Stimulated activated CD8-positive, alpha-beta memory T cell treated with anti-CD3 and anti-CD28 coated beads, Interleukin-4, amount 100 ng/mL, for 48 hours (primary cell): ENCODE measurements at regions not wholly inside any gene's neighbourhood (a gene's known extent, or its start where the extent isn't known, plus 50 kb on each side); places are given as distances from the start of the nearest gene placed in this dataset.

Experiments used
- DNase-seq: peaks from one replicate; pipeline ENCODE4 v3.0.0-alpha.2; 2020

- no peak for DNase-seq
Observed at GRCh38 chr7:13508586-13508985, 480.9 kb downstream of the ETV1 start.

GRCh38 chr7:13518738-13519137 is 470.7 kb downstream of the ETV1 start:
- no peak for DNase-seq

GRCh38 chr7:13524076-13524475 is 465.4 kb downstream of the ETV1 start:
- no peak for DNase-seq

DNA sequence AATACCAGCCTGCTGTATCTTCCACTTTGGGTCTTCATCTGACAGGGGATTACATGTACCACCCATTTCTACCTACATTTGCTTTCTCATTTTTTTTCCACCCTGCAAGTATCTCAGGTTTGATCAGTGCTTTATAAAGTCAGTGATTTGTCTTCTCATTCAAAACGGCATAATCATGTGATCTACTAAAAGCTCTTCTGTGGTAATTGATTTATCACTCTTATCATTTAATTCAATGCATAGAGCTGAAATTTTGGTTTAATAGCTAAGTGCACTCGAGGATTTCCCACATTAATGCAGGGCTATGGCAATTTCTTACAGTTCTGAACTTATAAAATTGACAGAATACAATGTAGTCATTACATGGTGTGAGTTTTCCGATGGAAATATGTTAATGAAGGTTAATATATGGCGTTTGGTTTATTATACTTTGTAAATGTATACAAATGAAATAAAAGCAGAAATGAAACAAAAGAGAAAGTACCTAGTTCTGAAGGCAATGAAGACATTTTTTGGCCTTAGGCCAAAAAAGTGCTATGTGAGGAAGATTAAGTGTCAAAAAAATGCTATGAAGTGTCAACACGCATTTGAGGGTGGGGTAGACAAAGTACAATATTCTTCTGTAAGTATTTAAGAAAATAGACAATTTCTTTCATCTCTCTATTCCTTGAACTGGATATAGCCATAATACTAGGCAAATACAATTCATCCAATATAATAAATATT is 457.3 kb downstream of the ETV1 start:
- no peak for DNase-seq

DNA sequence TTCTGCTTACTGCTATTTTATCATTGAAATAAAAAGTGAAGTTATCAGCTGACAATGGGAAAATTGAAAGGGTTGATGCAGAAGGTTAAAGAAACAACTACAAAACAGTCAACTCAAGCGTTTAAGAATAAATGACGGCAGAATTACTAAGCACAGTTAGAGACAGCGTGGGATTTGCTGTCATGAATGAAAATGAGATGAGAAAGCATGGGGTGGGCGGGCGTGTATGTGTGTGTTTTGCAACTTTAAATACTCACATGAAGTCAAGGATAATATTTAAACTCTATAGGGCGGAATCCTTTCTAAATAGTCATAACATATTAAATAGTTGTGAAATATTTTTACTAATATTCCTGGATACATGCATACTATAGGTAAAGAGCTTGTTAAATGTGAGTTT is 450.8 kb downstream of the ETV1 start:
- DNase-seq: no peak

DNA sequence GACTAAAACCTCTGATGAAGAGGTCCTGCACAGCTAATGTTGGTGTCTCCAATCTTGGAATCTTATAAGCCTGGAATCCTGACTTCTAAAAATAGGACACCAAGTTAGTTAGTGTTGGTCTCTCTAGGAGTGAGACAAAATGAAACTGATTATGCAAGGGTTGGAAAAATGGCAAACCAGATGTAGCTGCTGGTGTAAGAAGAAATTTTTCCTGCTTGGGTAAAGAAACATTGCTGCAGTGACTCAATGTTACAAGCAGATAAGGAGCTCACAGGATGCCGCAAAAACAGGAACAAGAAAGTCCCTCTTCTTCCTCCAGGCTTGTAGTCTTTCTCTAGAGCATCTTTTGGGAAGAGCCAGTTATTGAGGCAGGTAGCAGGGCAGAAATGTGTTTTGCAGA is 449.0 kb downstream of the ETV1 start:
- DNase-seq: no peak

GRCh38 chr7:13541326-13541725 is 448.1 kb downstream of the ETV1 start:
- DNase-seq: no peak

DNA sequence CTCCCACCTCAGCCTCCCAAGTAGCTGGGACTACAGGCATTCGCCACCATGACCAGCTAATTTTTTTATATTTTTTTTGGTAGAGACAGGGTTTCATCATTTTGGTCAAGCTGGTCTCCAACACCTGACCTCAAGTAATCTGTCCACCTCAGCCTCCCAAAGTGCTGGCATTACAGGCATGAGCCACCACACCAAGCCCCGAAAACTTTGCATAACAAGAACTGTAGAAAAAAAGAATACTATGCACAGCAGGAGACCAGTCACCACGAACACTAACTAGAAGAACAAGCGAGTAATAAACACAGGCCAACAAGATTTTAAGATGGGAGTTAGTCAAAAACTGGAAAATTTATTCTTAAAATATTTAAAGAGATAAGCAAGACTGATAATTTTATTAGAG is 447.0 kb downstream of the ETV1 start:
- no peak for DNase-seq

DNA sequence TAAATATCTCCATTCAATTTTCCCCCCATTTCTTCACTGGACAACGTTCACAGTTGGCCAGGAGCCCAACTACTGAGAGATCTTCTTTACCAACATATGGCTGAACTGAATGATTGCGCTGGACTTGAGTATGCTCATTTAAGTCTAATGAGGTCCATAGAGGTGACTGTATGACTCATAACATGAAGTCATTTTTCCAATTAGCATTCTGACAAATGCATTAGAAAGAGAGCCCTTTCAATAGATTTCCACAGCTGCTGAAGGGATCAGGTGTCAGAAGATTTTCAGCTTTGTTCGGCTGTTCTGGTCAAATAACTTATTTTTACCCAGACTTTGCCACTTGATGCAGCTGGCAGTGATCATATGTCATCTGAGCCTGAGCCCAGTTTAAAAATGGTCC is 438.0 kb downstream of the ETV1 start:
- DNase-seq: no peak

DNA sequence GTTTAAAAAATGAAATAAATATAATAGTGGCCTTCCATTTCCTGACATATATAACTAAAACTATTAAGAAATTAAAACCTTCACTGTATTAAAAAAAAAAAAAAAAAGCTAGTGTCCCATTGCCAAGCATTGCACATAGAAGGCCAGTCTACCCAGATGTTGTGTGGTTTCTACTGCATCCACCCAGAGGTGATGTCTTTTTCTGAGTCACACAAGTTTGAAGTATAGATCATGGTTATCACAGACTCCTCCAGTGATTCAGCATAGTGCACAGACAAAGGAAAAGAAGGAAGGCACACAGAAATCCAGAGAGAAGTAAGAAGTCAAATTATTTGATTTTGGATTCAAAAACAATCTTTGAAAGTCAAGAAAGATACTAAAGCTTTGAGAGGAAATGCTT is 429.0 kb downstream of the ETV1 start:
- DNase-seq: no peak

DNA sequence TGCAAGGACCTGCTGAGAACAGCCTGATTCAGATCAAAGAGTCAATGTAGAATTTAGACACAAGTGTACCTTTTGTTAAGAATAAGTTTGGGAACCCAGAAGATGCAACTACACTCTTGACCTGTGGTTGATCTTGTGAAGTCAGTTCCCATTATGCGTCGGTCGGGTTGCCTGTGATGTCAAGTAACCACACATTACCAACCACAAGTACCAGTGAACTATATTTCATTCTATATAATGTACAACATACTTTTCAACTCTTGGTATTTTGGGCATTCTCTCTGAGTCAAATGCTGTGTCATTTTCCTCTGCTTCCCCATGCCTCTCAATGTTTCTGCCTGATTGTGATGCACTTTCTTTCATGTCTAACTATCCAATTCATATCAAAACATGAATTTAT is 426.2 kb downstream of the ETV1 start:
- DNase-seq: no peak

GRCh38 chr7:13563680-13564079 is 425.8 kb downstream of the ETV1 start:
- no peak for DNase-seq

GRCh38 chr7:13577566-13578145 is 411.8 kb downstream of the ETV1 start:
- no peak for DNase-seq

- no peak for DNase-seq
Observed at GRCh38 chr7:13578294-13578693, 411.2 kb downstream of the ETV1 start.

DNA sequence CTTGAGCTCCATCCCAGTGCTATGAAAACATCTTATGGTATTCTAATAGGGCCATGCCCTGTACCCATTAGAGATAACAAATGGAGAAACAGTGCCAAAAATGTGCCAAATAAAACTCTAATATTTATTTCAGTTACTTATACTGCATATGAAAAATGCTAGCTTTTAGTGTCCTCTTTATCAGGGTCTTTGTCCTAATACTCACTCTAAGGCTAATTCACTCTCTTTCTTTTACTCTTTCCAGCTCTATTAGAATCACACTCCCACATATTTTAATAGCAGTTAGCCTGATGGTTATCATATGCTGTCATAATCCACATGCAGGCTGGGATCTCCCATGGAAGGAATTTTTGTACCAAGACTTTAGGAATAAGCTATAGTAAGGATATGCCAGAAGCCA is 408.4 kb downstream of the ETV1 start:
- DNase-seq: no peak

DNA sequence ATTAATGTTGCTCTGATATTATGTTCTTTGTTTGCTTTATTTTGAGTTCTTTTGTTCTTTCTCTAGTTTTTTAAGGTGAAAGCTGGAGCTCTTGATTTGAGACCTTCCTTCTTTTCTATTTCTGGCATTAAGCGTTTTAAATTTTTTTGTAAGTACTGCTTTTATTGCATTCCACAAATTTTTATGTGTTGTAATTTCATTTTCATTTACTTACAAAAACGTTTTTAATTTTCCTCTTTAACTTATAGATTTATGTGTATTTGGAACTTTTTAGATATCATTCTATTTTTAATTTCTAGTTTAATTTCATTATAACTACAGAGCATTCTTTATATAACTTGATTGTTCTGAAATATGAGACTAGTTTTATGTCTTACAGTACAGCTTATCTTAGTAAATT is 395.6 kb downstream of the ETV1 start:
- DNase-seq: no peak

- DNase-seq: no peak
Observed at GRCh38 chr7:13602036-13602435, 387.4 kb downstream of the ETV1 start.

DNA sequence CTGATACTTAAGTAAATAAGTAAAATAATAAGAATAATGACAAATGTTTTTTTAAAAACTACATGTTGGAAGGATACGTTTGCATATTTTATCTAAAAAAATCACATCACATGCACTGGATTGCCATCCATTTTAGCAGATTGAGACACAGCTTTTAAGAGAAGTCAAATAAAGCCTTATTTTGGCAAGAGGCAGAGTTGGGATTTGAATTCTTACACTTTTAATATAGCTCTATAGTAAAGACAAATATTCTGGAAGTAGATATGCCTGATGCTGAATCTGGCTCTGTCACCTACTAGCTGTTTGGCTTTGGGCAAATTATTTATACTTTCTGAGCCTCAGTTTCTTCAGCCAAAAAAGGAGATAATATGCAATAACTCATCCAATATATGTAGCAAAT is 386.4 kb downstream of the ETV1 start:
- DNase-seq: no peak

GRCh38 chr7:13603661-13604060 is 385.8 kb downstream of the ETV1 start:
- no peak for DNase-seq

DNA sequence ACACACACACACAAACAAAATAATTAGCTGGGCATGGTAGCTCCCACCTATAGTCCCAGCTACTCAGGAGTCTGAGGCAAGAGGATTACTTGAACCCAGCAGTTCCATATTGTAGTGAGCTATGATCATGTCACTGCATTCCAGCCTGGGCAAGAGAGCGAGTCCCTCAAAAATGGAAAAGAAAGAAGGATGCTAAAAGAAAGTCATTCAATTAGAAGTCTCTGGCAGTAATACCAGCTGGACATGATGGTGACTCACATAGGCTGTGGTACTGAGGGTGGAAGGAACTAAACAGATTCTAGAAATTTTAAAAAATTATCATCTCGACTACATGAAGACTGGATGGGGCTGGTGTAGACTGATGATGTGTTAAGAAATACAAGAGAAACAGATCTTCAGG is 385.3 kb downstream of the ETV1 start:
- DNase-seq: no peak

- DNase-seq: no peak
Observed at GRCh38 chr7:13610372-13610771, 379.1 kb downstream of the ETV1 start.

DNA sequence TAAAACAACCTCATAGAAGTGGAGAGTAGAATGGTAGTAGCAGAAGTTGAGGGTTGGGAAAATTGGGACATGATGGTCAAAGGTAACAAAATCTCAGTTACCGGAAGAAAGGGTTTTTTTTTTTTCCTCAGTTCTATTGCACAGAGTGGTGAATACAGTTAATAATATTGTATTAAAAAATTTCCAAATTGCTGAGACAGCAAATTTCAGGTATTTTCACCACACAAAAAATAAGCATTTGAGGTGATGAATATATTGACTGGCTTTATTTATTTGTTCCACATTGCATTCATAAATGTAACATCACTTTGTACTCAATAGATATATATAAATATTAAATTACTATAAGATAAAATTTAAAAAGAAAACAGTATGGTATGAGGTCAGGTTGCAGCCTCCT is 373.8 kb downstream of the ETV1 start:
- DNase-seq: no peak

GRCh38 chr7:13627455-13627854 is 362.0 kb downstream of the ETV1 start:
- DNase-seq: no peak

DNA sequence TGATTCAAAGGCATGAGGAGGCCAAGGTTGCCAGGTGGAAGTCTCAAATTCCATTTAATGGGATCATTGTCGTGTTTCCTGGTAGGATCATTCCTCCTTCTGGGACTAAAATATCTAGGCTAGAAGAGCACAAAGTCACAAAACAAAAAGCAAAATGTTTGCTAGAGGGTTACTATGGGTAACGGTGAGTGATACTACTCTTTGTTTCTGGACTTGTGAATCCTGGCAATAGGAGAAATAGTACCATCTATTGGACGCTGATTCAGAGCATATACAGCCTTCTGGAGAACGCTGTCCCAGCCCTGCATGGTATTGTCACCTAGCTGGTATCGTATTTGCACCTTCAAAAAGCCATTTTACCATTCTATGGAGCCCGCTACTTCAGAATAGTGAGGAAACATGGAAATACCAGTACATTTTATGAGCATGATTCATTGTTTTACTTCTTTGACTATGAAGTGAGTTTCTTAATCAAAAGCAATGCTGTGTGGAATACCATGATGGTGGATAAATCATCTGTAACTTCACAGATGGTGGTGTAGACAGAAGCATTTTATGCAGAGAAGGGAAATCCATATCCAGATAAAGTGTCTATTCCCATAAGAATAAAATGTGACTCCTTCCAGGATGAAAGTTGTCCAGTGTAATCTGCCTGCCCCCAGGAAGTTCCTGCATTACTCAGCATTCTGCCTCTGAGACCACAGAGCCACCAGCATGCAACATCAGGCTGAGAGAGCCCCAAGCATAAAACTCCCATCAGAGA is 361.0 kb downstream of the ETV1 start:
- DNase-seq: no peak
